ENCODE measurements at regions not wholly inside any gene's neighbourhood (a gene's known extent, or its start where the extent isn't known, plus 50 kb on each side); places are given as distances from the start of the nearest gene placed in this dataset.
"Not testable (repeated sequence)": the region's sequence is repeated elsewhere in the genome, so short reads cannot be mapped to it uniquely, and the experiment has no call there.

DNA sequence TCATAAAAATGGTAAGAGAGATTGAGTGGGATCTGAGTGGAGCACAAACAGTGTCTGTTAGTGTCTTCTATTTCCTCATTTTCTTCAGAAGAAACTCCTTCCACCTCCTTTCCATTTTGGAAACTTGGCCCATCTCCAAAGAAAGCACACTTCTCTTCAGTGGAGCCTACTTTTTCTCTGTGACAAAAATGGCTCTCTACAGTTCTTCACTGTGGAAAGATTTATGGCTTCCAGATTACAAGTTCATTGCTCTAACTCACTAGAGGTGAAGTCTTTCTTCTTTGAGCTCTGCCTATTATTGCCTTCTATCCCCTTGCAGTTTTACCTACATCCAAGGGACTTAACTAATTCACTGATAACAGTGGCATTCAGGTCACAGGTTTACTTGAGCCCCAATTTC is 325.8 kb downstream of the ANTXR2 start:
- Mint-ChIP-seq H3K4me3 (no peak overlapping the region), H3K4me1 (no peaks in the 10 kb centered on the region), H3K27ac (ENCODE audit: unreplicated experiment) (no peak overlapping the region), H3K36me3 (ENCODE audit: low read depth) (no peaks in the 10 kb centered on the region), H3K27me3 (ENCODE audit: low read depth) (no peaks in the 10 kb centered on the region), H3K9me3 (no peaks in the 10 kb centered on the region)
- DNase-seq (ENCODE audit: low read depth, low spot score): no peak
- TF ChIP-seq, protein P1, sequence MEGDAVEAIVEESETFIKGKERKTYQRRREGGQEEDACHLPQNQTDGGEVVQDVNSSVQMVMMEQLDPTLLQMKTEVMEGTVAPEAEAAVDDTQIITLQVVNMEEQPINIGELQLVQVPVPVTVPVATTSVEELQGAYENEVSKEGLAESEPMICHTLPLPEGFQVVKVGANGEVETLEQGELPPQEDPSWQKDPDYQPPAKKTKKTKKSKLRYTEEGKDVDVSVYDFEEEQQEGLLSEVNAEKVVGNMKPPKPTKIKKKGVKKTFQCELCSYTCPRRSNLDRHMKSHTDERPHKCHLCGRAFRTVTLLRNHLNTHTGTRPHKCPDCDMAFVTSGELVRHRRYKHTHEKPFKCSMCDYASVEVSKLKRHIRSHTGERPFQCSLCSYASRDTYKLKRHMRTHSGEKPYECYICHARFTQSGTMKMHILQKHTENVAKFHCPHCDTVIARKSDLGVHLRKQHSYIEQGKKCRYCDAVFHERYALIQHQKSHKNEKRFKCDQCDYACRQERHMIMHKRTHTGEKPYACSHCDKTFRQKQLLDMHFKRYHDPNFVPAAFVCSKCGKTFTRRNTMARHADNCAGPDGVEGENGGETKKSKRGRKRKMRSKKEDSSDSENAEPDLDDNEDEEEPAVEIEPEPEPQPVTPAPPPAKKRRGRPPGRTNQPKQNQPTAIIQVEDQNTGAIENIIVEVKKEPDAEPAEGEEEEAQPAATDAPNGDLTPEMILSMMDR (conservative IDR thresholded peaks at IDR 0.05): no peak

DNA sequence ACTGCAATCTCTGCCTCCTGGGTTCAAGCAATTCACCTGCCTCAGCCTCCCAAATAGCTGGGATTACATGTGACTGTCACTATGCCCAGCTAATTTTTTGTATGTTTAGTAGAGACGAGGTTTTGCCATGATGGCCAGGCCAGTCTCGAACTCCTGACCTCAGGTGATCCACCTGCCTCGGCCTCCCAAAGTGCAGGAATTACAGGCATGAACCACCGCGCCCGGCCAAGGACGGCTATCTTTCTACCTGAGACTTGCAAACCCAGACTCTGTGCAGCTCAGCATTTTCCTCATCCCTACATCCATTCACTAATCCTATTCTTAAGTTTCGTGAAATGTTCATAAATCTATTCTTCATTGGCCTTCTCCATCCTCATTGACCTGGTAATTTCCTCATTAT is 330.0 kb downstream of the ANTXR2 start:
- DNase-seq (ENCODE audit: low read depth, low spot score): no peak
- TF ChIP-seq, protein P1 (conservative IDR thresholded peaks at IDR 0.05): no peak
- H3K4me1 Mint-ChIP-seq: no peaks in the 10 kb centered on the region
- no peak overlapping the region for H3K4me3 Mint-ChIP-seq
- H3K9me3 Mint-ChIP-seq: no peaks in the 10 kb centered on the region
- no peaks in the 10 kb centered on the region for H3K27me3 Mint-ChIP-seq (ENCODE audit: low read depth)
- H3K36me3 Mint-ChIP-seq (ENCODE audit: low read depth): no peaks in the 10 kb centered on the region
- no peak overlapping the region for H3K27ac Mint-ChIP-seq (ENCODE audit: unreplicated experiment)

DNA sequence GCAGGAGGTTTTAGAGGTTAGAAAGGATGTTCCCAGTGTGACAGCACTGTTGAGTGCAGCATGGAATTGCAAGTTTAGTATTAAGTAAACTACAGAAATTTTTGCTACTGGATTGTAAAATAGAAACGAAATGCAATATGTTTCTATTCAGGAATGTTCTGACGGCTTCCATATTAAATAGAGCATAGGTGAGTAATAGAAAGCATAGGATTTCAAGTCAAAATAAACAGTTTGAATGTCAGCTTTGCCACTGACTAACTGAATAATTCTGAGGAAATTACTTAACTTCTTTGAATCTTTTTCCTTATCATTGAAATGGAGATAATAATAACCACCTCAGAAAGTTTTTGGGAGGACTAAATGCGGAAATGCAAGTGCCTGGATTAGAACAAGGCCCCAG is 331.9 kb upstream of the GK2 start:
- Mint-ChIP-seq H3K27me3 (ENCODE audit: low read depth) (no peaks in the 10 kb centered on the region), H3K4me3 (no peak overlapping the region), H3K9me3 (no peaks in the 10 kb centered on the region), H3K4me1 (no peaks in the 10 kb centered on the region), H3K36me3 (ENCODE audit: low read depth) (no peaks in the 10 kb centered on the region), H3K27ac (ENCODE audit: unreplicated experiment) (no peak overlapping the region)
- DNase-seq (ENCODE audit: low read depth, low spot score): no peak
- TF ChIP-seq, protein P1 (conservative IDR thresholded peaks at IDR 0.05): no peak

DNA sequence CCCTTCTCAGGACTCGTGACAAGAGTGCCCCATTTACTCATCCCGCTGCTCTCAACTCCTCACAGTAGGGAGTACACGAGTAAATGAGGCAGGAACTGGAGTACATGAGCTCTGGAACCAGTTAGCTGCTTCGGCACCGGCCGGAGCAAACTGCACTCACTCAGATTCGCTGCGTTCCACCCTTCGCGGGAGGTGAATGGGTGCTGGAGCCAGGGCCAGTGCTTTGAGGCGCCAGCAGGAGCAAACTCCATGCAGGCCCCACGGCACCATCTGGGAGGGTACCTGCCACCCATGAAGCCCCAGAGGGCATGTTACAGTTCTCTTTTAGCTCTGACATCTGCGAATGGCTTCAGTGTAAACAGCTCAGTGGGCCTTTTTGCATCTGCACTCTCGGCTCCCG is 315.5 kb upstream of the GK2 start:
- Mint-ChIP-seq H3K36me3 (ENCODE audit: low read depth) (no peaks in the 10 kb centered on the region), H3K27me3 (ENCODE audit: low read depth) (no peaks in the 10 kb centered on the region), H3K27ac (ENCODE audit: unreplicated experiment) (no peak overlapping the region), H3K9me3 (no peaks in the 10 kb centered on the region), H3K4me3 (no peak overlapping the region), H3K4me1 (no peaks in the 10 kb centered on the region)
- no peak for DNase-seq (ENCODE audit: low read depth, low spot score)
- TF ChIP-seq, protein P1 (conservative IDR thresholded peaks at IDR 0.05): no peak

DNA sequence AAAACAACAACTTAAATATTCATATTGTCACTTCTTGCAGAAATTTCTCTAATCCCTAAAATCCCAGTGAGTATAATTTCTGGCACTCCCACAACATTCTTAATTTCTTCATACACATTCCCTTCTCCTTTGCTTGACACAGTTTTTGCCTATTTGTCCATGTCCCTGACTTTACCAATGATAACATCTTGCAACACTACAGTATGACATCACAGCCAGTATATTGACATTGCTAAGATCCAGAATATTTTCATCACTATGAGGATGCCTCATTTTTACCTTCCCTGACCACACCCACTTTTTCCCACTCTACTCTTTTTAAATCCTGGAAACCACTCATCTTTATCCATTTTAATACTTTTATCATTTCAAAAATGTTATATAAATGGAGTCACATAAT is 292.3 kb upstream of the GK2 start:
- Mint-ChIP-seq H3K4me3 (no peak overlapping the region), H3K27me3 (ENCODE audit: low read depth) (peaks cover 2% of the 10 kb centered on the region), H3K36me3 (ENCODE audit: low read depth) (peaks cover 3% of the 10 kb centered on the region), H3K4me1 (no peaks in the 10 kb centered on the region), H3K27ac (ENCODE audit: unreplicated experiment) (no peak overlapping the region), H3K9me3 (peaks cover 10% of the 10 kb centered on the region)
- TF ChIP-seq, protein P1 (conservative IDR thresholded peaks at IDR 0.05): no peak
- DNase-seq (ENCODE audit: low read depth, low spot score): no peak

DNA sequence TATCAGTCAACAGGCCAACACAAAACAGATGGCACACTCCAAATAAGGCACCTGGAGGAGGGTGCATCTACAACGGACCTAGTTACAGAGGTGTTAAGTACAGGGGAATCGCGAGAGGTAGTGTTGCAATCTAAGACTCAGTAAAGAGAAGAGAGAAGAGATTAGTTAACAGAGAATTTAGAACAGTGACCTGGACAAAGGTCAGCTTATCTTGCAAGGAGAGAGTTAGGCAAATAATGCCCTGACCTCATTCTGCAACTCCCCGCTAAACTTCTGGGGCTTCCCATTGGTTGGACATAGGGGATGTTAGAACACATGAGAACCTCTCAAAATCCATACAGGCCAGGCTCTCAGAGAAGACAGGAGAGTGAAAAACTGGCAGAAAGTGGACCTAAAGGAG is 289.4 kb upstream of the GK2 start:
- H3K27ac Mint-ChIP-seq (ENCODE audit: unreplicated experiment): no peak overlapping the region
- DNase-seq (ENCODE audit: low read depth, low spot score): no peak
- H3K4me3 Mint-ChIP-seq: no peak overlapping the region
- H3K27me3 Mint-ChIP-seq (ENCODE audit: low read depth): peaks cover 5% of the 10 kb centered on the region
- TF ChIP-seq, protein P1 (conservative IDR thresholded peaks at IDR 0.05): no peak
- H3K36me3 Mint-ChIP-seq (ENCODE audit: low read depth): no peaks in the 10 kb centered on the region
- peaks cover 17% of the 10 kb centered on the region for H3K9me3 Mint-ChIP-seq
- no peaks in the 10 kb centered on the region for H3K4me1 Mint-ChIP-seq

DNA sequence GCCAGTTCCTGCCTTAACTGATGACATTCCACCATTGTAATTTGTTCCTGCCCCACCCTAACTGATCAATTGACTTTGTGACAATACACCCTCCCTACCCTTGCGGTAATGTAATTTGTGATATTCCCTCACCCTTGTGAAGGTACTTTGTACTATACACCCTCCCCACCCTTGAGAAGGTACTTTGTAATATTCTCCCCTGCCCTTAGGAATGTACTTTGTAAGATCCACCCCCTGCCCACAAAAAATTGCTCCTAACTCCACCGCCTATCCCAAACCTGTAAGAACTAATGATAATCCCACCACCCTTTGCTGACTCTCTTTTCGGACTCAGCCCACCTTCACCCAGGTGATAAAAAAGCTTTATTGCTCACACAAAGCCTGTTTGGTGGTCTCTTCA is 288.5 kb upstream of the GK2 start:
- H3K27ac Mint-ChIP-seq (ENCODE audit: unreplicated experiment): not testable (repeated sequence)

More for the DNA sequence above, 288.5 kb upstream of the GK2 start:
- not testable (repeated sequence) for H3K27me3 Mint-ChIP-seq (ENCODE audit: low read depth); H3K4me3 Mint-ChIP-seq; DNase-seq (ENCODE audit: low read depth, low spot score); H3K4me1 Mint-ChIP-seq; H3K36me3 Mint-ChIP-seq (ENCODE audit: low read depth)
- H3K9me3 Mint-ChIP-seq: peaks cover 17% of the 10 kb centered on the region
